GM19438 (cell line): ENCODE measurements at regions not wholly inside any gene's neighbourhood (a gene's known extent, or its start where the extent isn't known, plus 50 kb on each side); places are given as distances from the start of the nearest gene placed in this dataset.

Source experiments
- ATAC-seq: cut with Tn5 transposase; IDR thresholded peaks from one replicate; pipeline ENCODE4 v1.9.1; 2021; ENCODE audit warnings: low read depth; ENCODE audit not compliant: unreplicated experiment

GRCh38 chr10:61840403-61840802 is 61.1 kb upstream of the ARID5B start:
- no peak for ATAC-seq

GRCh38 chr10:61841338-61841875 is 60.1 kb upstream of the ARID5B start:
- ATAC-seq: no peak

DNA sequence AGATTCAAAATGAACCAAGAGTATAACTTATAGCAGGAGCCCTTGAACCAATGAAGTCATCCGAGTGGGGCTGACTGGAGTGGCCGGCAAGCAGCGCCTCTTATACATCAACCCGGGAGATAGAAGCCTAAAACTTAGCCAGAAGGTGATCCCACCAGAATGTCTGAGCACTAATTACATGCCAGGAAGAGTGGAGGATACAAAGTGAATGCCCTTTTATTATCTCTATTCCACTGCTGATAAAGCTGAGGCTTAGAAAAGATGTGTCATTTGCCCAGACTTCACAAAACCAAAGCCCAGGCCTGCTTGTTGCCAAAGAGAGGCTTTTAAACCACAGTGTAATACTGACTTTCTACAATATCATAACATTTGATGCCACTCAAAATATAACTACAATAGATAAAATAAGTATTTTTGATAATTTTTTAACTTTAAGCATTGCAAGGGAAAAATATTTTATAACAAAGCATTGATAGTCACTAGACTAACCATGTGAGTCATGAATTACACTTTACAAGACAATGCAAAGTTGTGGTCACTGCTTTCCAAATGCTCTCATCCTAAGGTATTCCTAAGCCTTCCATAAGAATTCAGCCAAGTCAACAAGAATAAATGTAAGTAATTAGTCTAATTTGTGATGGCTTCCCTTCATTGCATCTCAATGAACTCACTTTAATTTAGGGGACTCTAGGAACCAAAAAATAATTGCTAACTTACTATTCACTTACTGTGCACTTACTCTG is 58.6 kb upstream of the ARID5B start:
- ATAC-seq: no peak

- ATAC-seq: no peak
Observed at GRCh38 chr10:61844116-61844822, 57.2 kb upstream of the ARID5B start.

- ATAC-seq: no peak
Observed at GRCh38 chr10:61845196-61845949, 56.1 kb upstream of the ARID5B start.

GRCh38 chr10:61845950-61846268 is 55.6 kb upstream of the ARID5B start:
- ATAC-seq: no peak

DNA sequence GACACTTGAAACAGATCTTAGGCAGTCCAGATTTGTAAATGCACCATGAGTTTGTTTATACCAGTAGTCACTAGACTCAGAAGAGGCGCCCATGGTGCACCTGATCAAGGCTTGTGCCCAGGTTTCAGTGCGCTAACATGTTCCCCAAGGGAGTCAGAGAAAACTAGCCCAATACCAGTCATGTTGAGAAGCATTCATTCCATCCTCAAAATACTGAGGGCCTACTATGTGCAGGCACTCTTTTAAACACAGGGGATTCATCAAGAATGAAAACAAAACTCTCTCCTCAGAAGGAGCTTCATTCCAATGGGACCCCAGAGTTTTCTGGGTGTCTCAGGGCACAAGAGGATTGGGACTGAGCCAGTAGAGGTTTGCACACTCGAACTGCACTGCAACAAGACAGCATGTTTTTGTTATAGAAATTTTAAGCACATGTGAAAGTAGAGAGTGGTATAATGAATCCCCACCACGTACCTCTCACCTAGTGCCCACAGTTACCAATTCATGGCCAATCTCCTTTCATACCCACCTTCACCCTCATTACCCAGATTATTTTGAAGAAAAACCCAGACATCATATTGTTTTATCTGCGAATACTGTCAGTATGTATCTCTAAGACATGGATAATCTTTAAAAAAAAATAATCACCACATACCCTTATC is 55.0 kb upstream of the ARID5B start:
- ATAC-seq: no peak

GRCh38 chr10:61847087-61847486 is 54.4 kb upstream of the ARID5B start:
- ATAC-seq: no peak

DNA sequence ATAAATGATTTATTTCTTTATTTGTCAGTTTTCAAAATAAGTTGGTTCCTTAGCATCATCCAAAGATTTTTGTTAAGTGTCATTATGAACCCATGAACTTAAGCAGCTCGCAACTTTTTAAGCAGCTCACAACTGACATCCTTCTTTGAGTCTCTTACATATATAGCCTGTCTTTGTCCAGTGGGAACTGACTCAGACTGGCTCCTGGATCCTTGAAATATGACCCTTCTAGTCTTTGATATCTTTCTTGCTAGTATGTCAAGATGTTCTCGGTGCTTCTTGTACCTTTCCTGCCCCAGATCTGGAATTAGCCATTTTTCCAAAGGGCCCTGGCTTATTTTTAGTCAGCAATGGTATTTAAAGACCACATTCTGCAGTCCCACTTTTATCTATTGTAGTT is 53.9 kb upstream of the ARID5B start:
- ATAC-seq: no peak

DNA sequence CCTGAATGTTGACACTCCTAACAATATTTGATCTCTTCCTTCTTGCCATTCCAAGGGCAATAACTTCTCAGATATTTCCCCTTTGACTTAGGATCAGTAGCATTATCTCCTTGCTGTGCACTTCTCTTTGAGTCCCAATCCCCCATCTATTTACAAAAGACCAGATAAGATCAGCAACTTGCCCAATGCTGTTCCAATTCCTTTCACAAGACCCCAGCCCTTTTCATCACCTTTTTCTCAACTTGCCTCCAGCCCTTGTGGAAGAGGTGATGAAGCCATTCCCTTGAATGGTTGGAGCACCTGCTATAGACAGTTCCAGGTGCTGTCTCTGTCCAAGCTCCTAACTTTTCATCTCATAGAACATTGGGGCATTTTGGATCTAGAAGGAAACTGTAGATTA is 51.1 kb upstream of the ARID5B start:
- no peak for ATAC-seq
